GM23338 (cell line): ENCODE measurements at regions not wholly inside any gene's neighbourhood (a gene's known extent, or its start where the extent isn't known, plus 50 kb on each side); places are given as distances from the start of the nearest gene placed in this dataset.

ENCODE experiments used
- ATAC-seq: fragments of 200-7000 bp; cut with Tn5 transposase; 3 replicates; pipeline ENCODE4 v1.9.1; 2020
- DNase-seq: peaks from one replicate; pipeline ENCODE4 v3.0.0-alpha.2; 2015; ENCODE audit warnings: low spot score
- H2AFZ ChIP-seq: fragments of 200-600 bp; sonication (generic); 2 replicates; pipeline ENCODE4 v1.8.0; 2016; ENCODE audit warnings: antibody characterized with exemption, mild to moderate bottlenecking, moderate library complexity
- H3F3A ChIP-seq: fragments of 200-600 bp; sonication (generic); replicated peaks from 2 replicates; pipeline ENCODE4 v1.8.0; 2017; ENCODE audit warnings: antibody characterized with exemption, mixed run types, low read depth
- H3K27ac ChIP-seq: fragments of 200-600 bp; sonication (generic); 2 replicates; pipeline ENCODE4 v1.6.1; 2016; ENCODE audit warnings: low read depth
- H3K27me3 ChIP-seq: fragments of 200-600 bp; sonication (generic); 2 replicates; pipeline ENCODE4 v1.8.0; 2016; ENCODE audit warnings: mild to moderate bottlenecking, mixed run types, moderate library complexity; ENCODE audit not compliant: insufficient read depth
- H3K36me3 ChIP-seq: fragments of 200-600 bp; sonication (generic); 2 replicates; pipeline ENCODE4 v1.8.0; 2016; ENCODE audit warnings: mild to moderate bottlenecking; ENCODE audit not compliant: insufficient read depth
- H3K4me1 ChIP-seq: fragments of 200-600 bp; sonication (generic); 2 replicates; pipeline ENCODE4 v1.8.0; 2016; ENCODE audit warnings: mild to moderate bottlenecking, moderate library complexity; ENCODE audit not compliant: insufficient read depth
- H3K4me2 ChIP-seq: fragments of 200-600 bp; sonication (generic); 2 replicates; pipeline ENCODE4 v1.7.1; 2017; ENCODE audit warnings: mixed run types
- H3K4me3 ChIP-seq: fragments of 200-600 bp; sonication (generic); 2 replicates; pipeline ENCODE4 v1.6.1; 2016; ENCODE audit warnings: mixed run types
- H3K79me2 ChIP-seq: fragments of 200-600 bp; sonication (generic); replicated peaks from 2 replicates; pipeline ENCODE4 v1.8.0; 2017; ENCODE audit warnings: mild to moderate bottlenecking; ENCODE audit not compliant: insufficient read depth
- H3K9me2 ChIP-seq: fragments of 200-600 bp; sonication (generic); 2 replicates; pipeline ENCODE4 v1.8.0; 2017; ENCODE audit not compliant: insufficient read depth
- H4K20me1 ChIP-seq: fragments of 200-600 bp; sonication (generic); replicated peaks from 2 replicates; pipeline ENCODE4 v1.8.0; 2017; ENCODE audit warnings: mild to moderate bottlenecking; ENCODE audit not compliant: insufficient read depth
- H3K27ac Mint-ChIP-seq: 2 replicates; pipeline ENCODE4 v1.8.0; 2020; ENCODE audit warnings: inconsistent platforms, mild to moderate bottlenecking, moderate library complexity, mixed read lengths
- H3K27me3 Mint-ChIP-seq: 3 replicates; pipeline ENCODE4 v1.8.0; 2022; ENCODE audit warnings: low read depth, mild to moderate bottlenecking, moderate library complexity, mixed read lengths, inconsistent platforms; ENCODE audit not compliant: insufficient read depth, poor library complexity
- H3K36me3 Mint-ChIP-seq: 3 replicates; pipeline ENCODE4 v1.8.0; 2021; ENCODE audit warnings: low read depth, mild to moderate bottlenecking, inconsistent platforms, moderate library complexity, mixed read lengths
- H3K4me1 Mint-ChIP-seq: 3 replicates; pipeline ENCODE4 v1.8.0; 2020; ENCODE audit warnings: mild to moderate bottlenecking, inconsistent platforms, mixed read lengths
- H3K4me3 Mint-ChIP-seq: 3 replicates; pipeline ENCODE4 v1.8.0; 2021; ENCODE audit warnings: moderate library complexity, mild to moderate bottlenecking, inconsistent platforms, mixed read lengths
- H3K9me3 Mint-ChIP-seq: 3 replicates; pipeline ENCODE4 v1.8.0; 2020; ENCODE audit warnings: moderate library complexity, mild to moderate bottlenecking, inconsistent platforms, mixed read lengths
- CREB1 ChIP-seq: fragments of 250-450 bp; sonication (Bioruptor Pico); IDR thresholded peaks from 2 replicates; pipeline ENCODE4 v1.5.0; 2020; ENCODE audit warnings: low read depth, mild to moderate bottlenecking, moderate library complexity
- CTCF ChIP-seq, 2 experiments: fragments of 200-600 bp in 1 of 2; sonication (generic) in 1 of 2; conservative IDR thresholded peaks; 2 replicates each; pipeline versions ENCODE4 v1.5.1 to v1.6.1; 2016 to 2017; ENCODE audit warnings: antibody characterized with exemption in 2 of 2, low read depth in 2 of 2, mild to moderate bottlenecking in 2 of 2, moderate library complexity in 1 of 2
- ETS1 ChIP-seq: IDR thresholded peaks from 2 replicates; pipeline ENCODE4 v1.6.1; 2016; ENCODE audit warnings: antibody characterized with exemption
- EZH2 ChIP-seq: fragments of 200-600 bp; sonication (generic); IDR thresholded peaks from one replicate; pipeline ENCODE4 v1.8.0; 2017; ENCODE audit warnings: antibody characterized with exemption, mild to moderate bottlenecking, low read depth; ENCODE audit not compliant: unreplicated experiment
- EZH2phosphoT487 ChIP-seq: fragments of 200-600 bp; sonication (generic); IDR thresholded peaks from one replicate; pipeline ENCODE4 v1.8.1; 2018; ENCODE audit warnings: antibody characterized with exemption; ENCODE audit not compliant: unreplicated experiment
- JUNB ChIP-seq: IDR thresholded peaks from one replicate; pipeline ENCODE4 v1.6.1; 2016; ENCODE audit warnings: antibody characterized with exemption; ENCODE audit not compliant: unreplicated experiment
- POLR2AphosphoS5 ChIP-seq: IDR thresholded peaks from 2 replicates; pipeline ENCODE4 v1.6.1; 2016; ENCODE audit warnings: antibody characterized with exemption, low read depth
- REST ChIP-seq: IDR thresholded peaks from one replicate; pipeline ENCODE4 v1.6.1; 2018; ENCODE audit warnings: antibody characterized with exemption; ENCODE audit not compliant: unreplicated experiment
- ZNF114 ChIP-seq: fragments of 250-450 bp; sonication (Bioruptor Pico); IDR thresholded peaks from 2 replicates; pipeline ENCODE4 v1.5.0; 2020; ENCODE audit warnings: mild to moderate bottlenecking, moderate library complexity
- ZNF331 ChIP-seq: fragments of 250-450 bp; sonication (Bioruptor Pico); IDR thresholded peaks from 2 replicates; pipeline ENCODE4 v1.5.0; 2020; ENCODE audit warnings: low read depth, mild to moderate bottlenecking, moderate library complexity
- ZNF462 ChIP-seq: fragments of 250-450 bp; sonication (Bioruptor Pico); IDR thresholded peaks from 2 replicates; pipeline ENCODE4 v1.5.0; 2020; ENCODE audit warnings: mild to moderate bottlenecking, moderate library complexity

GRCh38 chr18:22737054-22737453 lies 196.1 kb upstream of the RBBP8 start (continued):
- TF ChIP-seq REST (no peak), ETS1 (no peak), CTCF (conservative IDR thresholded peaks at IDR 0.05; ENCODE audit: low read depth in 2 of 2) (no peak), POLR2AphosphoS5 (no peak), ZNF331 (CRISPR knock-in tag) (no peak)

GRCh38 chr18:22739061-22739642 lies 194.0 kb upstream of the RBBP8 start:
- H3K4me1 ChIP-seq = peaks cover 6% of the 10 kb centered on the region; the same call in 1 of the 2 replicates
- TF ChIP-seq ZNF114 (CRISPR knock-in tag) (no peak), EZH2phosphoT487 (no peak), ETS1 (no peak), JUNB (no peak), ZNF462 (CRISPR knock-in tag) (no peak), EZH2 (no peak), ZNF331 (CRISPR knock-in tag) (no peak), CREB1 (CRISPR knock-in tag) (no peak)

More at GRCh38 chr18:22739061-22739642, 194.0 kb upstream of the RBBP8 start:
- no peak overlapping the region for H2AFZ ChIP-seq
- H3K27me3 Mint-ChIP-seq = peaks cover under 1% of the 10 kb centered on the region
- H3K36me3 Mint-ChIP-seq = no peaks in the 10 kb centered on the region
- no peak overlapping the region for H3K4me3 Mint-ChIP-seq
- no peaks in the 10 kb centered on the region for H3K9me3 Mint-ChIP-seq
- no peak overlapping the region for H3K4me2 ChIP-seq
- DNase-seq = no peak
- H3K79me2 ChIP-seq = no peaks in the 10 kb centered on the region
- no peaks in the 10 kb centered on the region for H3K36me3 ChIP-seq
- H3K4me1 Mint-ChIP-seq = peaks cover 8% of the 10 kb centered on the region; the same call in 2 of the 3 replicates
- H3K4me3 ChIP-seq = no peak overlapping the region
- no peaks in the 10 kb centered on the region for H4K20me1 ChIP-seq
- ATAC-seq = no peak
- H3K9me2 ChIP-seq = no peaks in the 10 kb centered on the region
- no peak overlapping the region for H3K27ac Mint-ChIP-seq
- H3K27me3 ChIP-seq = no peaks in the 10 kb centered on the region
- no peaks in the 10 kb centered on the region for H3F3A ChIP-seq
- no peak overlapping the region for H3K27ac ChIP-seq
